ENCODE measurements at regions not wholly inside any gene's neighbourhood (a gene's known extent, or its start where the extent isn't known, plus 50 kb on each side); places are given as distances from the start of the nearest gene placed in this dataset.

GRCh38 chr2:106734165-106734564 is 151.8 kb downstream of the ST6GAL2 start:
- Histone ChIP-seq H3K4me2 (no peak overlapping the region), H3K79me2 (ENCODE audit: insufficient read depth, low read depth) (no peaks in the 10 kb centered on the region), H3K4me3 (IDR thresholded peaks at IDR 0.05; ENCODE audit: insufficient read depth, low read depth, low read length) (no peak overlapping the region), H4K20me1 (ENCODE audit: insufficient read depth) (no peaks in the 10 kb centered on the region), H3K27ac (no peak overlapping the region), H3K36me3 (ENCODE audit: insufficient read depth) (no peaks in the 10 kb centered on the region), H3K4me1 (ENCODE audit: low read depth, poor library complexity, severe bottlenecking) (no peaks in the 10 kb centered on the region), H3K9ac (no peak overlapping the region), H2AFZ (ENCODE audit: low read depth) (no peak overlapping the region), H3K27me3 (ENCODE audit: insufficient read depth, low read depth) (no peaks in the 10 kb centered on the region)
- TF ChIP-seq CTCF (conservative IDR thresholded peaks at IDR 0.05; ENCODE audit: low read depth, low read length), result no peak

GRCh38 chr2:106735807-106736206 is 150.2 kb downstream of the ST6GAL2 start:
- Histone ChIP-seq H3K4me3 (IDR thresholded peaks at IDR 0.05; ENCODE audit: insufficient read depth, low read depth, low read length) (no peak overlapping the region), H3K4me1 (ENCODE audit: low read depth, poor library complexity, severe bottlenecking) (no peaks in the 10 kb centered on the region), H2AFZ (ENCODE audit: low read depth) (no peak overlapping the region), H4K20me1 (ENCODE audit: insufficient read depth) (no peaks in the 10 kb centered on the region), H3K27me3 (ENCODE audit: insufficient read depth, low read depth) (no peaks in the 10 kb centered on the region), H3K27ac (no peak overlapping the region), H3K9ac (no peak overlapping the region), H3K4me2 (no peak overlapping the region), H3K79me2 (ENCODE audit: insufficient read depth, low read depth) (no peaks in the 10 kb centered on the region), H3K36me3 (ENCODE audit: insufficient read depth) (no peaks in the 10 kb centered on the region)
- no peak for TF ChIP-seq CTCF (conservative IDR thresholded peaks at IDR 0.05; ENCODE audit: low read depth, low read length)

DNA sequence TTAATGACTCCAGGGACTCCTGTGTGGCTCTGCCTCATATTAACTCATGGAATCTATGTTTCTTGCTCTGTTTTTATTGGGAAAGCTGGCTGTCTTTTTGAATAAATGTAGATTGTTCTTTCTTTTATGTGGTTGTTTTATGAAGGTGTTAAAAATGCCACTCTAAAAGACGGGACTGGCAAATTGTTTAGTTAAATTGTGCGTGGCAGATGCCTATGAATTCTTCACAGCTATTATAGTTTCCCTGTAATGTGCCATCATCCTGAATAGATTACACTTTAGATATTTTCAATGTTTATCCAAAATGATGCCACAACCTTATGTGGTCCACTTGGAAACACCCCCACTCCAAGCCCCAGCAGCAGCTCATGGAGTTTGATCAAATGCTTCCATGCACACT is 149.7 kb downstream of the ST6GAL2 start:
- Histone ChIP-seq H3K27ac (no peak overlapping the region), H4K20me1 (ENCODE audit: insufficient read depth) (no peaks in the 10 kb centered on the region), H3K4me1 (ENCODE audit: low read depth, poor library complexity, severe bottlenecking) (no peaks in the 10 kb centered on the region), H2AFZ (ENCODE audit: low read depth) (no peak overlapping the region), H3K4me2 (no peak overlapping the region), H3K4me3 (IDR thresholded peaks at IDR 0.05; ENCODE audit: insufficient read depth, low read depth, low read length) (no peak overlapping the region), H3K27me3 (ENCODE audit: insufficient read depth, low read depth) (no peaks in the 10 kb centered on the region), H3K9ac (no peak overlapping the region), H3K79me2 (ENCODE audit: insufficient read depth, low read depth) (no peaks in the 10 kb centered on the region), H3K36me3 (ENCODE audit: insufficient read depth) (no peaks in the 10 kb centered on the region)
- no peak for TF ChIP-seq CTCF (conservative IDR thresholded peaks at IDR 0.05; ENCODE audit: low read depth, low read length)

- no peak overlapping the region for H3K4me3 ChIP-seq (IDR thresholded peaks at IDR 0.05; ENCODE audit: insufficient read depth, low read depth, low read length)
- no peaks in the 10 kb centered on the region for H3K27me3 ChIP-seq (ENCODE audit: insufficient read depth, low read depth)
- no peaks in the 10 kb centered on the region for H3K4me1 ChIP-seq (ENCODE audit: low read depth, poor library complexity, severe bottlenecking)
- TF ChIP-seq CTCF (conservative IDR thresholded peaks at IDR 0.05; ENCODE audit: low read depth, low read length), result no peak
- no peak overlapping the region for H3K27ac ChIP-seq
- H3K9ac ChIP-seq, result no peak overlapping the region
- H3K36me3 ChIP-seq (ENCODE audit: insufficient read depth), result no peaks in the 10 kb centered on the region
- no peaks in the 10 kb centered on the region for H3K79me2 ChIP-seq (ENCODE audit: insufficient read depth, low read depth)
- no peak overlapping the region for H3K4me2 ChIP-seq
- H2AFZ ChIP-seq (ENCODE audit: low read depth), result no peak overlapping the region
- H4K20me1 ChIP-seq (ENCODE audit: insufficient read depth), result no peaks in the 10 kb centered on the region
These were observed 140.5 kb downstream of the ST6GAL2 start for GRCh38 chr2:106745468-106745867.

DNA sequence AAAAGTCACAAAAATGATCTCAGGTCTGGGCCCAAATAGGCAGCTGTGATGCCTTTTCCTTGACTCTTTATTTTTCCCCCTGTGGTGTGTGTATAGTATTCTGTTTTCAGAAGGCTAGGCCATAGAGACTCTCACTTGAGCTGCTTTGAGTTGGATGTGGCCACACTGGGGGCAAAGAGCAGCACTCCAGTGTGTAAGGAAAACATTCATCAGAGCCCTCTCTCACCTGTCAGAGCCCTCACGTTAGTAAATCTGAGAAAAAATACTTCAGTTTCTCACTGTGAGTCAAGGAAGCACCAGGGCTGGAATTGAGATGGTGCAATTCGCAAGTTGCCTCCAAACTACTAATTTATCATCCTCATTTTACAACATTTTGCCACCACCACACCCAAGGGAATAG is 136.1 kb downstream of the ST6GAL2 start:
- Histone ChIP-seq H3K4me3 (IDR thresholded peaks at IDR 0.05; ENCODE audit: insufficient read depth, low read depth, low read length) (no peak overlapping the region), H3K27ac (no peak overlapping the region), H3K4me1 (ENCODE audit: low read depth, poor library complexity, severe bottlenecking) (no peaks in the 10 kb centered on the region), H3K4me2 (no peak overlapping the region), H2AFZ (ENCODE audit: low read depth) (no peak overlapping the region), H3K36me3 (ENCODE audit: insufficient read depth) (no peaks in the 10 kb centered on the region), H4K20me1 (ENCODE audit: insufficient read depth) (no peaks in the 10 kb centered on the region), H3K27me3 (ENCODE audit: insufficient read depth, low read depth) (no peaks in the 10 kb centered on the region), H3K79me2 (ENCODE audit: insufficient read depth, low read depth) (no peaks in the 10 kb centered on the region), H3K9ac (no peak overlapping the region)
- no peak for TF ChIP-seq CTCF (conservative IDR thresholded peaks at IDR 0.05; ENCODE audit: low read depth, low read length)

Data from KMS-11 (cell line).